ENCODE measurements at regions not wholly inside any gene's neighbourhood (a gene's known extent, or its start where the extent isn't known, plus 50 kb on each side); places are given as distances from the start of the nearest gene placed in this dataset.

GRCh38 chr12:30304528-30304927 lies 391.1 kb downstream of the IPO8 start:
- no peak overlapping the region for H3K9ac ChIP-seq (ENCODE audit: insufficient read depth, low read length, poor library complexity, severe bottlenecking)
- no peak for DNase-seq
- peaks cover 8 to 29% (median 10%) of the 10 kb centered on the region in 7 donors for H3K9me3 Mint-ChIP-seq

GRCh38 chr12:30301291-30301690 lies 394.4 kb downstream of the IPO8 start:
- Histone ChIP-seq H3K27me3 (ENCODE audit: control insufficient read depth in 2 of 2, insufficient read depth in 2 of 2, low read length in 2 of 2) (no peaks in the 10 kb centered on the region), H3K79me2 (ENCODE audit: insufficient read depth, low read length) (no peaks in the 10 kb centered on the region), H3K4me3 (replicated peaks in 1 of 3; ENCODE audit: low read depth in 2 of 3, low read length in 3 of 3) (no peak overlapping the region), H2AFZ (ENCODE audit: insufficient read depth, low read depth, low read length, poor library complexity, severe bottlenecking) (no peak overlapping the region), H3K9me3 (replicated peaks in 1 of 2; ENCODE audit: control insufficient read depth in 1 of 2, insufficient read depth in 1 of 2, low read length in 2 of 2) (peaks cover 6 to 16% of the 10 kb centered on the region in 2 donors), H3K36me3 (replicated peaks in 1 of 2; ENCODE audit: control insufficient read depth in 1 of 2, insufficient read depth in 2 of 2, low read length in 2 of 2) (no peaks in the 10 kb centered on the region), H3K27ac (ENCODE audit: low read depth in 1 of 2, low read length in 2 of 2) (no peak overlapping the region), H3K4me1 (ENCODE audit: control insufficient read depth in 1 of 2, insufficient read depth in 2 of 2, low read length in 2 of 2) (no peaks in the 10 kb centered on the region), H4K20me1 (ENCODE audit: insufficient read depth, low read length) (no peaks in the 10 kb centered on the region), H3K4me2 (replicated peaks; ENCODE audit: extremely low read depth, low read length, poor library complexity, severe bottlenecking) (no peak overlapping the region), H3K9ac (ENCODE audit: insufficient read depth, low read length, poor library complexity, severe bottlenecking) (no peak overlapping the region)
- Mint-ChIP-seq H3K27ac (no peak overlapping the region), H3K9me3 (peaks cover 14 to 31% (median 14%) of the 10 kb centered on the region in 7 donors), H3K36me3 (no peaks in the 10 kb centered on the region), H3K4me3 (no peak overlapping the region), H3K4me1 (no peaks in the 10 kb centered on the region), H3K27me3 (ENCODE audit: low read depth in 3 of 3) (peaks cover 0 to 4% (median 0%) of the 10 kb centered on the region in 3 donors)
- intact Hi-C loops (cut with micrococcal nuclease), result no loop called here
- no peak for DNase-seq
- 100% methylated on average over 2 of the region's 2 CpGs for WGBS (ENCODE audit: insufficient coverage)
- TF ChIP-seq CTCF (IDR thresholded peaks at IDR 0.05), result no peak

More at GRCh38 chr12:30304528-30304927, 391.1 kb downstream of the IPO8 start:
- no peak overlapping the region for H3K4me3 ChIP-seq (replicated peaks in 1 of 3; ENCODE audit: low read depth in 2 of 3, low read length in 3 of 3)
- Mint-ChIP-seq H3K27ac (no peak overlapping the region), H3K4me3 (no peak overlapping the region), H3K27me3 (ENCODE audit: low read depth in 3 of 3) (peaks cover 0 to 2% (median 0%) of the 10 kb centered on the region in 3 donors), H3K36me3 (no peaks in the 10 kb centered on the region), H3K4me1 (no peaks in the 10 kb centered on the region)
- no peak for TF ChIP-seq CTCF (IDR thresholded peaks at IDR 0.05)
- peaks cover 1 to 16% of the 10 kb centered on the region in 2 donors for H3K9me3 ChIP-seq (replicated peaks in 1 of 2; ENCODE audit: control insufficient read depth in 1 of 2, insufficient read depth in 1 of 2, low read length in 2 of 2)
- no peaks in the 10 kb centered on the region for H3K4me1 ChIP-seq (ENCODE audit: control insufficient read depth in 1 of 2, insufficient read depth in 2 of 2, low read length in 2 of 2)
- no peaks in the 10 kb centered on the region for H3K36me3 ChIP-seq (replicated peaks in 1 of 2; ENCODE audit: control insufficient read depth in 1 of 2, insufficient read depth in 2 of 2, low read length in 2 of 2)
- intact Hi-C loops (cut with micrococcal nuclease), result no loop called here
- H4K20me1 ChIP-seq (ENCODE audit: insufficient read depth, low read length), result no peaks in the 10 kb centered on the region
- H3K4me2 ChIP-seq (replicated peaks; ENCODE audit: extremely low read depth, low read length, poor library complexity, severe bottlenecking), result no peak overlapping the region
- H3K27ac ChIP-seq (ENCODE audit: low read depth in 1 of 2, low read length in 2 of 2), result no peak overlapping the region
- H3K79me2 ChIP-seq (ENCODE audit: insufficient read depth, low read length), result no peaks in the 10 kb centered on the region
- H3K27me3 ChIP-seq (ENCODE audit: control insufficient read depth in 2 of 2, insufficient read depth in 2 of 2, low read length in 2 of 2), result no peaks in the 10 kb centered on the region
- H2AFZ ChIP-seq (ENCODE audit: insufficient read depth, low read depth, low read length, poor library complexity, severe bottlenecking), result no peak overlapping the region
